Cardiac fibroblast (primary cell): ENCODE measurements at regions not wholly inside any gene's neighbourhood (a gene's known extent, or its start where the extent isn't known, plus 50 kb on each side); places are given as distances from the start of the nearest gene placed in this dataset.

Experiments used
- DNase-seq, 2 donors: peaks; one replicate each; pipeline versions ENCODE4 v3.0.0 to v3.0.0-alpha.2; 2010; ENCODE audit warnings: low read depth in 2 of 2
- H3K4me3 ChIP-seq, 2 donors: replicated peaks in 1 of 2; 1 replicate in 1 of 2; 2 replicates in 1 of 2; pipeline ENCODE4 v1.5.1; 2011; ENCODE audit warnings: low read depth in 2 of 2, low read length in 2 of 2, mild to moderate bottlenecking in 2 of 2, moderate library complexity in 1 of 2
- TF ChIP-seq, protein P1 (sequence below): IDR thresholded peaks from one replicate; pipeline ENCODE4 v1.5.1; 2011; ENCODE audit warnings: low read depth, mild to moderate bottlenecking, low read length, inconsistent platforms

DNA sequence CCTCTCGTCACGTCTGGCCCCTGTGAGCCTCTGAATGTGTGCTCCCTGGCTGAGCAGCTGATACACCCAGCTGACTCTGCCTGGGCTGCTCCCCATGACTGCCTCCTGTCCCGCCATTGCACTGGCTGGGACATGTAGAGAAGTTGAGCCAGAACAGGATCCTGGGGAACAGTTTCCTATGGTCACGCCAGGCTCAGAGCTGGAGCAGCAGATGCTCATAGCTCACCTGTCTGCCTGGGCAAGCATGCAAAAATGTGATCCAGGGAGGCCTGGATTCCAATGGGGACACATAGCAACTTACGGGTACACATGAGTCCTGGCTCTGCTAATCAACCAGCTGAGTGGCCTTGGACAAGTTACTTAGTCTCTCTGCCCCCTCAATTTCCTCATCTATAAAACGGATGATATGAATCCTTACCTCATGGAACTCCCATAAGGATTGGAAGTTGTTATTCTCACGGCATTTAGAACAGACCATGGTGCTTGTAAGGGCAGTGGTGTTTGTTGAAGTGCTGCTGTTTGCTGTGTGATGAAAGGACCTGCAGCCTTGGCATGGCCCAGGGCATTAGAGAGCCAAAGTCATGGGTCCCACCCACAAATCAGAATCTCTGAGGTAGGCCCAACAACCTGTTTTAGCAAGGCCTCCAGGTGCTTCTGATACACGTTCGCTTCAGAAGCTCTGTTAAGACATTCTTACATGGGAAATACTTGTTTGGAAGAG is 150.3 kb upstream of the VANGL1 start:
- H3K4me3 ChIP-seq = no peak overlapping the region
- DNase-seq = no peak
- TF ChIP-seq, protein P1, sequence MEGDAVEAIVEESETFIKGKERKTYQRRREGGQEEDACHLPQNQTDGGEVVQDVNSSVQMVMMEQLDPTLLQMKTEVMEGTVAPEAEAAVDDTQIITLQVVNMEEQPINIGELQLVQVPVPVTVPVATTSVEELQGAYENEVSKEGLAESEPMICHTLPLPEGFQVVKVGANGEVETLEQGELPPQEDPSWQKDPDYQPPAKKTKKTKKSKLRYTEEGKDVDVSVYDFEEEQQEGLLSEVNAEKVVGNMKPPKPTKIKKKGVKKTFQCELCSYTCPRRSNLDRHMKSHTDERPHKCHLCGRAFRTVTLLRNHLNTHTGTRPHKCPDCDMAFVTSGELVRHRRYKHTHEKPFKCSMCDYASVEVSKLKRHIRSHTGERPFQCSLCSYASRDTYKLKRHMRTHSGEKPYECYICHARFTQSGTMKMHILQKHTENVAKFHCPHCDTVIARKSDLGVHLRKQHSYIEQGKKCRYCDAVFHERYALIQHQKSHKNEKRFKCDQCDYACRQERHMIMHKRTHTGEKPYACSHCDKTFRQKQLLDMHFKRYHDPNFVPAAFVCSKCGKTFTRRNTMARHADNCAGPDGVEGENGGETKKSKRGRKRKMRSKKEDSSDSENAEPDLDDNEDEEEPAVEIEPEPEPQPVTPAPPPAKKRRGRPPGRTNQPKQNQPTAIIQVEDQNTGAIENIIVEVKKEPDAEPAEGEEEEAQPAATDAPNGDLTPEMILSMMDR = no peak

- no peak for DNase-seq
- H3K4me3 ChIP-seq = no peak overlapping the region
- TF ChIP-seq, protein P1 = no peak
These were observed 141.0 kb upstream of the NGF start for GRCh38 chr1:115479055-115479482.

DNA sequence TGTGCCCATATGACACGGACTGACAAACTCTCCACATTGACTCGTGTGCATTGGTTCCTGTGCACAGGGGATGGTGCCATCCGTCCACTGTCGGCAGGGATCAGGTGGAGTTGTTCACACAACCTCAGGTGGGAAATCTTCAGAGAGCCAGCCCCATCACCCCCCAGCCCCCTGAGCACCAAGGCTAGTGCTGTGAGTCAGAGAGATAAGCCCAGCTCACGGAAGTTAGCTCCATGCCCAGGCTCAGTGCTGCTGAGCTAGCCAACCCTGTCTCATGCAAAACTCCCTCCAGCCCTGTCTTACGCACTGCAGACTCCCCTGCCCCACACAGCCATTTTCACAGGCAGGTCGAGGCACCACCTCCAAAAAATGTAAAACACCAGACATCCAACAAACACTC is 139.0 kb upstream of the NGF start:
- H3K4me3 ChIP-seq = no peak overlapping the region
- TF ChIP-seq, protein P1 = no peak
- no peak for DNase-seq

GRCh38 chr1:115476616-115477015 is 138.6 kb upstream of the NGF start:
- H3K4me3 ChIP-seq = no peak overlapping the region
- DNase-seq = peak in 1 of 2 donors; percentile 23
- TF ChIP-seq, protein P1 = no peak

GRCh38 chr1:115475901-115476300 is 137.9 kb upstream of the NGF start:
- TF ChIP-seq, protein P1 = no peak
- no peak overlapping the region for H3K4me3 ChIP-seq
- DNase-seq = no peak

DNA sequence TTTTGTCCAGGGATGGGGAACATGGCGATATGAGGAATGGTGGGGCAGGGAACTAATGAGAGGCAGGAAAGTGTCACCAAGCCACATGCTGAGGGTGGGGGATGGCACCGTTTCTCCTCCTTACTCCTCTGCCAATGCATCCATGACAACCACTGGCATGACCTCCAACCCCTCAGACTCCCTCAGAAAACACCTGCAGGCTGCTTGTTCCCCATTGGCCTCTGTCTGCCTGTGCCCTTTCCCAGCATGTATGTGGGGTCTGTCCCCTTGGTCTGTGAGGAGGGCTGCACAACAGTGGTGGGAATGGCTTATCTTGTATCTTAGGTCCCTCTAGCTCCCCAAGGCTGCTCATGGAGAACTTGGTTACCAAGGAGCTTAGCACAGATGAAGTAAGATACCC is 137.2 kb upstream of the NGF start:
- H3K4me3 ChIP-seq = no peak overlapping the region
- DNase-seq = no peak
- TF ChIP-seq, protein P1 = no peak

GRCh38 chr1:115473986-115474565 is 136.0 kb upstream of the NGF start:
- no peak overlapping the region for H3K4me3 ChIP-seq
- no peak for DNase-seq
- TF ChIP-seq, protein P1 = no peak
